ENCODE measurements at regions not wholly inside any gene's neighbourhood (a gene's known extent, or its start where the extent isn't known, plus 50 kb on each side); places are given as distances from the start of the nearest gene placed in this dataset.

GRCh38 chr4:63316633-63317032 lies 1092.6 kb downstream of the TECRL start:
- FAIRE-seq (no peak), DNase-seq (ENCODE audit: insufficient read length) (no peak)
- TF ChIP-seq POLR2A (IDR thresholded peaks at IDR 0.05; ENCODE audit: low read depth, low read length) (no peak), TAF1 (IDR thresholded peaks at IDR 0.05; ENCODE audit: borderline replicate concordance, low read depth, low read length) (no peak), POLR2AphosphoS5 (IDR thresholded peaks at IDR 0.05; ENCODE audit: low read depth, low read length) (no peak)

- DNase-seq (ENCODE audit: insufficient read length) = no peak
- no peak for FAIRE-seq
- TF ChIP-seq POLR2A (IDR thresholded peaks at IDR 0.05; ENCODE audit: low read depth, low read length) (no peak), TAF1 (IDR thresholded peaks at IDR 0.05; ENCODE audit: borderline replicate concordance, low read depth, low read length) (no peak), POLR2AphosphoS5 (IDR thresholded peaks at IDR 0.05; ENCODE audit: low read depth, low read length) (no peak)
Measured at GRCh38 chr4:63315651-63316050, 1093.6 kb downstream of the TECRL start.

- DNase-seq (ENCODE audit: insufficient read length) = no peak
- TF ChIP-seq POLR2A (IDR thresholded peaks at IDR 0.05; ENCODE audit: low read depth, low read length) = no peak
- no peak for TF ChIP-seq POLR2AphosphoS5 (IDR thresholded peaks at IDR 0.05; ENCODE audit: low read depth, low read length)
- no peak for TF ChIP-seq TAF1 (IDR thresholded peaks at IDR 0.05; ENCODE audit: borderline replicate concordance, low read depth, low read length)
- no peak for FAIRE-seq
Measured at GRCh38 chr4:63308697-63309096, 1100.6 kb downstream of the TECRL start.

- FAIRE-seq = no peak
- no peak for DNase-seq (ENCODE audit: insufficient read length)
- TF ChIP-seq POLR2AphosphoS5 (IDR thresholded peaks at IDR 0.05; ENCODE audit: low read depth, low read length) (no peak), POLR2A (IDR thresholded peaks at IDR 0.05; ENCODE audit: low read depth, low read length) (no peak), TAF1 (IDR thresholded peaks at IDR 0.05; ENCODE audit: borderline replicate concordance, low read depth, low read length) (no peak)
Measured at GRCh38 chr4:63302792-63303191, 1106.5 kb downstream of the TECRL start.

- FAIRE-seq = no peak
- no peak for DNase-seq (ENCODE audit: insufficient read length)
- no peak for TF ChIP-seq POLR2A (IDR thresholded peaks at IDR 0.05; ENCODE audit: low read depth, low read length)
- TF ChIP-seq TAF1 (IDR thresholded peaks at IDR 0.05; ENCODE audit: borderline replicate concordance, low read depth, low read length) = no peak
- no peak for TF ChIP-seq POLR2AphosphoS5 (IDR thresholded peaks at IDR 0.05; ENCODE audit: low read depth, low read length)
Measured at GRCh38 chr4:63302078-63302477, 1107.2 kb downstream of the TECRL start.

- DNase-seq (ENCODE audit: insufficient read length) (no peak), FAIRE-seq (no peak)
- TF ChIP-seq POLR2AphosphoS5 (IDR thresholded peaks at IDR 0.05; ENCODE audit: low read depth, low read length) (no peak), POLR2A (IDR thresholded peaks at IDR 0.05; ENCODE audit: low read depth, low read length) (no peak), TAF1 (IDR thresholded peaks at IDR 0.05; ENCODE audit: borderline replicate concordance, low read depth, low read length) (no peak)
Measured at GRCh38 chr4:63296773-63297172, 1112.5 kb downstream of the TECRL start.

GRCh38 chr4:63275491-63275890 lies 1133.8 kb downstream of the TECRL start:
- DNase-seq (ENCODE audit: insufficient read length) = no peak
- FAIRE-seq = no peak
- TF ChIP-seq TAF1 (IDR thresholded peaks at IDR 0.05; ENCODE audit: borderline replicate concordance, low read depth, low read length) = no peak
- no peak for TF ChIP-seq POLR2A (IDR thresholded peaks at IDR 0.05; ENCODE audit: low read depth, low read length)
- no peak for TF ChIP-seq POLR2AphosphoS5 (IDR thresholded peaks at IDR 0.05; ENCODE audit: low read depth, low read length)

- no peak for FAIRE-seq
- TF ChIP-seq POLR2AphosphoS5 (IDR thresholded peaks at IDR 0.05; ENCODE audit: low read depth, low read length) (no peak), TAF1 (IDR thresholded peaks at IDR 0.05; ENCODE audit: borderline replicate concordance, low read depth, low read length) (no peak), POLR2A (IDR thresholded peaks at IDR 0.05; ENCODE audit: low read depth, low read length) (no peak)
- no peak for DNase-seq (ENCODE audit: insufficient read length)
Measured at GRCh38 chr4:63269156-63269555, 1140.1 kb downstream of the TECRL start.

- FAIRE-seq = no peak
- DNase-seq (ENCODE audit: insufficient read length) = no peak
- TF ChIP-seq TAF1 (IDR thresholded peaks at IDR 0.05; ENCODE audit: borderline replicate concordance, low read depth, low read length) (no peak), POLR2A (IDR thresholded peaks at IDR 0.05; ENCODE audit: low read depth, low read length) (no peak), POLR2AphosphoS5 (IDR thresholded peaks at IDR 0.05; ENCODE audit: low read depth, low read length) (no peak)
Measured at GRCh38 chr4:63233671-63234070, 1175.6 kb downstream of the TECRL start.

GRCh38 chr4:63232058-63232457 lies 1177.2 kb downstream of the TECRL start:
- no peak for FAIRE-seq

GRCh38 chr4:63226229-63226628 lies 1183.0 kb downstream of the TECRL start:
- FAIRE-seq = no peak

More at GRCh38 chr4:63232058-63232457, 1177.2 kb downstream of the TECRL start:
- TF ChIP-seq POLR2A (IDR thresholded peaks at IDR 0.05; ENCODE audit: low read depth, low read length) (no peak), TAF1 (IDR thresholded peaks at IDR 0.05; ENCODE audit: borderline replicate concordance, low read depth, low read length) (no peak), POLR2AphosphoS5 (IDR thresholded peaks at IDR 0.05; ENCODE audit: low read depth, low read length) (no peak)
- DNase-seq (ENCODE audit: insufficient read length) = no peak

GRCh38 chr4:63222466-63222865 lies 1186.8 kb downstream of the TECRL start:
- no peak for DNase-seq (ENCODE audit: insufficient read length)
- no peak for FAIRE-seq
- TF ChIP-seq POLR2AphosphoS5 (IDR thresholded peaks at IDR 0.05; ENCODE audit: low read depth, low read length) (no peak), POLR2A (IDR thresholded peaks at IDR 0.05; ENCODE audit: low read depth, low read length) (no peak), TAF1 (IDR thresholded peaks at IDR 0.05; ENCODE audit: borderline replicate concordance, low read depth, low read length) (no peak)

More at GRCh38 chr4:63226229-63226628, 1183.0 kb downstream of the TECRL start:
- no peak for DNase-seq (ENCODE audit: insufficient read length)
- no peak for TF ChIP-seq POLR2A (IDR thresholded peaks at IDR 0.05; ENCODE audit: low read depth, low read length)

- DNase-seq (ENCODE audit: insufficient read length) (no peak), FAIRE-seq (no peak)
- TF ChIP-seq POLR2AphosphoS5 (IDR thresholded peaks at IDR 0.05; ENCODE audit: low read depth, low read length) = no peak
- no peak for TF ChIP-seq TAF1 (IDR thresholded peaks at IDR 0.05; ENCODE audit: borderline replicate concordance, low read depth, low read length)
- TF ChIP-seq POLR2A (IDR thresholded peaks at IDR 0.05; ENCODE audit: low read depth, low read length) = no peak
Measured at GRCh38 chr4:63221477-63221876, 1187.8 kb downstream of the TECRL start.
